HG03025 (cell line): ENCODE measurements at regions not wholly inside any gene's neighbourhood (a gene's known extent, or its start where the extent isn't known, plus 50 kb on each side); places are given as distances from the start of the nearest gene placed in this dataset.
A peak's percentile ranks its signal among the peaks of the same experiment; 100 is the strongest.

Source experiments
- ATAC-seq: cut with Tn5 transposase; IDR thresholded peaks from one replicate; pipeline ENCODE4 v1.9.1; 2021; ENCODE audit warnings: mild to moderate bottlenecking, moderate library complexity; ENCODE audit not compliant: unreplicated experiment, low FRiP score

DNA sequence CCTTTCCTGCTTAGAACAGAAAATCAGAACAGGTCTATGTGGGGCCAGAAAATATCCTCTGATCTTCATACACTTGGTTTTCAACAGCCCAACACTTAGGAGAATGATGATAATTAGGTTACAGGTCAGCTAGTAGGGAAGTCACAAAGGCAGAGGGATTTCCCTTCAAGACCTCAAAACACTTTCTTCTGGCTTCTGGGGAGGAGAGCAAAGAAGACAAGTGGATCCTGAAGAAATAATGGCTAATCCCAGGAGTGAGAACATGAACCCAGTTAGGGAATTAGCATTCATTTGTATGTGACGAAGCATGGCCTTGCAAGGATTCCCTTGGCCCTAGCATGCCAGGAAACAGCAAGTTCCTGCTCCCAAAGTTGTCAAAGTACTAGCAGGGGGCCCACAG lies 223.3 kb downstream of the BCAT1 start:
- ATAC-seq: no peak

DNA sequence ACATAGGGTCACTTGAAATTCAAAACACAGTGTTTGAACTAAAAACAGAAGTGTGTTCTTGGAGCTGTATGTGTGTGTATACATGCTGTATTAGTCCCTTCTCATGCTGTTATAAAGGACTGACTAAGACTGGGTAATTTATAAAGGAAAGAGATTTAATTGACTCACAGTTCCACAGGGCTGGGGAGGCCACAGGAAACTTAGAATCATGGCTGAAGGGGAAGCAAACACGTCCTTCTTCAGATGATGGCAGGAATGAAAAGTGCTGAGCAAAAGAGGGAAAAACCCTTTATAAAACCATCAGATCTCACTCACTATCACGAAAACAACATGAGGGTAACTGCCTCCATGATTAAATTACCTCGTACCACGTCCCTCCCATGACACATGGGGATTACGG lies 224.1 kb downstream of the BCAT1 start:
- ATAC-seq: no peak

DNA sequence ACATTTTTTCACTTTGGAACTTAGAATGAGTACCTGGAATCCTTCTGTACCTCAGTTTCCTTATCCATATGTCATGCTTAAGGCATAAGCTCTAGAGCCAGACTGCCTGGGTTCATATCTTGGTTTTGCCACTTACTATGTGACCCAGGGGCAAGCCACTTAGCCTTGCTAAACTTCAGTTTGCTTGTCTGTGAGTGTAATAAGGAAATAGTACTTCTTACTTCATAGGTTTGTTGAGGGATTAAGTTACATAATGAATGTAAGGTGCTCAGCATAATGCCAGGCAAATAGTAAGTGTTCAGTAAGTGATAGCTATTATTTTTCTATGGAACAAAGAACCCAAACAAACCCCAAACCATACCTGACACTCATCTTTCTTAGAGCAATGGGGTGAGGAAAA lies 225.1 kb downstream of the BCAT1 start:
- no peak for ATAC-seq

DNA sequence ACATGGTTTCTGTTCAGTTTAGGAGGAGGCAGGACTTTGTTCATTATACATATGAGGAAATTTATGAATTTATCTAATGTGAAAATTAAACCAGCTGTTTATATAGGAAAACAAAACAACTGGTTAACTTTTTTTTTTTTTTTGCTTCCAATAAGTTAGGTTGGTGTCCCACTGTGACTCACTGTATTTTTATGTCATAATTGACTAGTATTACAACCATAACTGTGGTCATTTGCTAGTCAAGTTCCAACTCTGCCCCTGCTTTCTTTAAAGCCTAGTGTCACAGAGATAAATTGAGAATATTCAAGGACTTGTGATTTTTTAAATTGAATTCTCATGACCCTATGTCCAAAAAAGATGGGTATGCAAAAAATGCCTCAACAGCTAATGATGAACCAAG lies 227.7 kb downstream of the BCAT1 start:
- no peak for ATAC-seq

DNA sequence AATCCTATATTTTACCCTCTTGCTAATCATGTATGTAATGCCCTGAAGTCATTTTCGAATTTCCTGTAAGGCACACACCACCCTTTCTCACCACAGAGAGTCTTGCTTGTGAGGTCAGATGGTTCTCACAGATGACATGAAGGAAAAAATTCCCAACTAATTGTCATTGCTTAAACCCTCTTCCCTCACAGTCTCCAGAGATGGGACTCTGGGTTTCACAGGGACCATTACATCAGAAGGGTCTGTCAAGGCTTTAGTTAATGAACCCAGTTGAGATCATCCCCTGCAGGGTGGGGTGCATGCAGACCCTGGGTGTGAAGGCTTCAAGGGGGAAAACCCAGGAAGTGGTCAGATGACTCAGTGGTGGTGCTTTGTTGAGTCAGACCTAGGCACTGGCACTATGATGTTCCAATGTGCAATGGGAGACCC lies 229.6 kb downstream of the BCAT1 start:
- ATAC-seq: peak; percentile 68

DNA sequence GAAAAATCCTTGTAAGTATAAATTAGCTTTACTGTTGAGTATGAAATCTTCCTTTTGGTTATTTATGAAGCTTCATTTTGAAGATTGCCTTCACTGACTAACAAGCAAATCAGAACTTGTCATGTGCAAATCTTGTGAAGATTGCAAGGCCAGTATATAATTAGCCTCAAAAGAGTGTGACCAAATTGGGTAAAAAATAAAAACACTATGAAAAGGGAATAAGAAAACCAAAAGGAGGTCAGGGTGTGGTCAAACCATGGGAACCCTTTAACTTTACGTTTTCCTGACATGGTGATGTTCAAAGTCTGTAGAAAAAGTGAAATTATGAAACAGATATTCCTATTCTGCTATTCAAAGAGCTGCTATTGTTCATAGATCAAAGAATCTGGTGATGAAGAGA lies 230.3 kb downstream of the BCAT1 start:
- ATAC-seq: no peak

DNA sequence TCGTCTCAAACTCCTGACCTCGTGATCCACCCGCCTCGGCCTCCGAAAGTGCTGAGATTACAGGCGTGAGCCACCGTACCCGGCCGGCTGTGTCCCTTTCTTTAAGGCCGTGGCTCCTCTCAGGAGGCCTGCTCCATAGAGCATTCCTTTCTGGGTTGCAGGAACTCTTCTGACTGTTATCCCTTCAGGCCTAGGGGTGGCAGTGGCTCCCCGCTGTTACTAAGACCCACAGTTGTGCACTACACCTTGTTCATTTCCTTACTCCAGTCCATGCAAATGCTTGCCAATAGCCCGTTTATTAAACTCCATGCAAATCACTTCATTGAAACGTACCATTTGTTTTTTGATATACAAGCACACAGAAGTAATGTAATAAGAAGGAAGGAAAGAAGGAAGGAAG lies 234.7 kb downstream of the BCAT1 start:
- no peak for ATAC-seq

DNA sequence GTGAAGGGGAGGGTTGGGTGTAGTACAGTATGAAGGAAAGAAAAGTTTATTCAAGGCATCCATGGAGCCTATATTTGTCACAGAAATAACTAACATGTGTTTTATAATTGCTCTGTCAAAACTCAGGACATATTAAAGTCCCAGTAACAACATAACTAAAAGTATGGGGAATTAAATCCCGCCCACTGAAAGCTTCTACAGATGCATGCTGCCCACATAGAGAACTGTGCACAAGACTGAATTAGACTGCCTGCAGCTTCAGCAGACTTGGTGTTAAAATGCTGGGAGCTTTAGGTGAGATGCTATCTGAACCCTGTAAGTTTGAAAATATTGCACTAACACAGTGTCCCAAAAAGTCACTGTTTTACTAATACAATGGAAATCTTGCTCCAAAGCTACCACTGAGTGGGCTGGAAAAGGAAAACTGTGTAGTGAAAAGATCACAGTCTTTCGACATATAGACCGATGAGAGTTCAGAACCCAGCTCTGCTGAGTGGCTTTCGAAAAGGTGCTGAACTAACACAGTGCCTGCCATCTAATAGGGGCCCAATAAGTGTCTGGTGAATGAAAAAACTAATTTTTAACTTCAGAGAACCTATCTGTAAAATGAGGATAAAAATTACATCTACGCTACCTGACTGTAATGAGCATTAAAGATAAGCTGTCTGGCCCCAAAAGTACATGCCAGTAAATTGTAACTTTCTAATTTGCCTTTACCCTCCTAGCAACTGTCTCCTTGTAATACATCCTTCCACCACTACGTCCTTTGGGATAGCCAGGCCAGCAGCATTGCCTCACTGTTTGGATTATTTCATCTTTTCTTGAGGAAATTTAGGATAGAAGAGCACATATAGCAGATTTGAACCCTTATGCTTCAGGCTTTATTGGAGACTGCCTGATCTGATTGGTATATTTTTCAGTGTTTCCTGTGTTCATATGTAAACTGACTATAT lies 237.6 kb downstream of the BCAT1 start:
- ATAC-seq: no peak

DNA sequence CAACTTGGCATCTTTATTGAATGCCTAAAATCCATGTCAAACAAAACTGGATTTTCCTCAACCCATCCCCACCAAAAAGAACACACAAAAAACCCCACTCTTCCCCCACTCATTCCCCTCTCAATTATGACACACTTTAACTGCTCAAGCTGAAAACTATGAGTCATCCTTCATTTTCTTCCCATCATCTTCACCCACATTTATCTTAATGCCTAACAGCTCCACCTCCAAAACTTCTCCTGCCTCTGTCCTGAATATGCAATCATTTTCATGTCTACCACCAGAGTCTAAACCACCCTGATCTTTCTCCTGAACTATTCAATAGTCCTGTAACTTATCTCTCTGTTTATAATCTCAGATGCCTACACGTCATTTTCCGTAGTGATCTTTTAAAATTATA lies 239.7 kb downstream of the BCAT1 start:
- ATAC-seq: no peak

DNA sequence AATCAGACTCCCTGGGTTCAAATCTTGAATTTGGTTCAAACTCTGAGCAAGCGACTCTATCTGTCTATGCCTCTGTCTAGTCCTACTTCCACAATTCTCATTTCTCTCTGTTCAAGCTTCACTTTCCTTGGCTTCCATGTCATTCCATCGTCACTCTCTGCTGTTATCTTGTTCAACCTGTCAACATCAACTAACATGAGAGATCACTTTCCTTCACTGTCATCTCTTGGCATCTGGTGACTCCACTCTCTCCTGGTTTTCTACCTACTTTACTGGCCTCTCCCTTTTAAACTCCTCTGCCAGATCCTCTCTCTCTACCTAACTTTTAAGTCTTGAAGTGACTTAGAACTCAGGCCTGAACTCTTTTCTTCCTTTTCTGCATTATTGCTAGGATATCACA lies 240.2 kb downstream of the BCAT1 start:
- no peak for ATAC-seq

DNA sequence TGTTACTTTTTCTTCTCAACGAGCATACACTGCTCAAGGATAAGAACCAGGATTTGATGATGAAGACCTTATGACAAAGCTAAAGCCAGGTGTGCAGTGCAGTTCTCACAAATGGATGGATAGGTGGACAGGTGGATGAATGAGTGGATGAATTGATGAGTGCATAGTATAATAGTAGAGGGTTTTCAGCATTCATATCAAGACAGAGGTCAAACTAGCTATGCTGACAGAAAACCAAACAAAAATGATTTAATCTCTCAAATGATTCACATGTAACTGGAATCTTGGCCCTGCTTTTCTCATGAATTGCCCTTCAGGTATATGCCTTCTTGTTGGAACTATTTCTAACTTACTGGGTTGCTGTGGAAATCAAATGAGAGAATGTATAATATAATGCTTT lies 240.9 kb downstream of the BCAT1 start:
- ATAC-seq: no peak

DNA sequence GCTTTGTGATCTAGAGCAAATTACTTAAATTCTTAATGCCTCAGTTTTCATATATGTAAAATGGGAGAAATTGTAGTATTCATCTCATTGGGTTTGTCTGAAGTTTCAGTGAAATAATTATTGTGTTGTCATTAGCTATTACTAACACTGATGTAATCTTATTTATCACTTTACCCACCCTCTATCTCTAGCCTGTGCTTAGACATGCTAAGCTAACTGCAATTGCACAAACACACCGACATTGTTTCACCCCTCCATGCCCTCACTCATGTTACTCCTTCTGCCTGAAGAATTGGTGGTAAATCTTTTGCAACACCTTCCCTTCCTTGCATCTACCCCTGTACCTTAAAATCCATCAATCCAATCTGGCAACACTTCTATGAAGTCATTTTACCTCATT lies 241.6 kb downstream of the BCAT1 start:
- ATAC-seq: no peak

DNA sequence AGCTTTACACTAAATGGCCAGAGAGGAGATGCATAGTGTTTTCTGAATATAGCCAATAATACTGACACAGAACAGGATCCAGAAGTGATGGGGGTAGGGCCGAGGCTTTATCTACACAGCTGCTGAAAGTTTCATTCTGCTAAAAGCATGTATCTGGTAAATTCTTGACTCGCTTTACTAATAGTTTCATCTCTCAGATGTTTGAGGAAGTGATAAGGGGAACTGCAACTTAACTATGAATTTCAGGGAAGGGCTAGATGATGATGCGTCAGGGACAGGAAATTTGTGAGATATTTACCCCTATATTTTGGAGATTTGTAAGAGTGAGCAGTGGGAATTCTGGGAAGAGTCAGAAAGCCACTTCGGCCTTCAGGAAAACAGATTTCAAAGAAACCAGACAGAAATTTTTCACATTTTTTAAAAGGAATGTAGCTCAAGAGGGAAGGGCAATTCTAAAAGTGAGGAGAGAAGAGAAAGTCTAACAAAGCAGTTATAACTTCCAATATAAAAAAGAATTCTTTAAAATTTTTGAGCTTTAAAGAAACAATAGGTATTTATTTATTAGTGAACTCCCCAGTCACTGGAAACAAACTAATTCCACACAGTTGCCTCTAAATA lies 243.1 kb downstream of the BCAT1 start:
- peak; percentile 99 for ATAC-seq

DNA sequence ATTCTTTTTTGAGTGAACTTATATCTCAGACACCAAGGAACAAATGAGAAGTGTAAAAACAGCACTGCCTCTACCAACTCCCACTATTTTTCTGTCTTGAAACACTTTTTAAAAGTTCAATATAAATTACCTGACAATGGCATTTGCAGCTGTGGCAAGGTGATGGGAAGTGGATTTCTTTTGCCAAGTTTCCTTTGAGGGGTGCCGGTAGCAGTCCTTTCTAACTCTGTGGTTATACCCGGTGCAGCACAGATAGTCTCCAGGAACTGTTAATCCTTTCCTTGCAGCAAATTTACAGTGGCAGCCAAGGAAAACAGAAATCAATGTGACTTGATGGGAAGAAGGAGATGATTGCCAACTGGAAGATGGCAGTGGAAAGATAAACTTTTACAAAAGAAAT lies 243.7 kb downstream of the BCAT1 start:
- no peak for ATAC-seq

DNA sequence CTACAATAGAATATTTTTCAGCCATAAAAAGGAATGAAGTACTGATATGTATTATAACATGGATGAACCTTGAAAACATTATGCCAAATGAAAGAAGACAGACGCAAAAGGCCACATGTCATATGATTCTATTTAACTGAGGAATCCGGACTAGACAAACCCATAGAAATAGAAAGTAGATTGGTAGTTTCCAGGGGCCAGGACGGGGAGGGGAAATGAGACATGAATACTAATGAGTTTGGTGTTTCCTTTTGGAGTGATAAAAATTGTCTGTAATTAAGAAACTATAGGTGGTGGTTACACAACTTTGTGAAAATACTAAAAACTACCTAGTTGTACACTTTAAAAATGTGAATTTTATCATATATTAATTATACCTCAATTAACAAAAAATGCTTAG lies 247.6 kb downstream of the BCAT1 start:
- ATAC-seq: no peak

DNA sequence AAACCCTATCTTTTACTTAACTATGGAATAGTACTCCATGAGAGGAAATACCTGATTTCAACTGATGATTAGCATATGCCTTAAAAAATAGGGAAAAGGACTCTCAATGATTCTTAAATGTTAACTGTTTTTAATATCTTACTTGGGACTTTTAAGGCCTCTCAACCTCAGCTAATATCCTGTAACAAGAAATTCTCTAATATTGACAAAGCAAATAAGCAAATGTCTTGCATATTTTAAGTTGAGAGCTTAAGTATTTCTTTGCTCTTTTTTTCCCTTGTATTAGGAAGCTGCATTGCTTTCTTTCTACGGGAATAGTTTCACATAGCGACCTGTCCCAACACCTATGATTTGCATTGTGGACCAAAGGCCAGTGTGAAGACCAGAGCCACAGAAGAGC lies 249.9 kb downstream of the BCAT1 start:
- no peak for ATAC-seq

DNA sequence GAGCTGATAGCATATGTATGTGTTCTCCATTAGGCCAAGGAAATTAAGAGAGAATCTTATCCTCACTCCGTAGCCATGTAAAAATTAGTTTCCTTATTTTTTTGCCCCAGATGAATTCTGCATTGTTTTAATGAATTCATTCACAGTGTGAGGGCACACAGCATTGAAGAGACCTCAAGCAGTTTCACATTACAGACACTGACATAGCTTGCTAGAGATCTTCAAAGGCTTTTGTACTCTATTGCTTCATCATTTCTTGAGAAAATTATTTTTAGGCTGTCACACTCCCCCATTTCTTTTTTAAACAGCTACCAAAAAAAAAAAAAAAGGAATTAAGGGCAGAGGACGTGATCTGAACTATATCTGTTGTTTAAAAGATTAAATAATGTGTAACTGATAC lies 251.1 kb downstream of the BCAT1 start:
- no peak for ATAC-seq

DNA sequence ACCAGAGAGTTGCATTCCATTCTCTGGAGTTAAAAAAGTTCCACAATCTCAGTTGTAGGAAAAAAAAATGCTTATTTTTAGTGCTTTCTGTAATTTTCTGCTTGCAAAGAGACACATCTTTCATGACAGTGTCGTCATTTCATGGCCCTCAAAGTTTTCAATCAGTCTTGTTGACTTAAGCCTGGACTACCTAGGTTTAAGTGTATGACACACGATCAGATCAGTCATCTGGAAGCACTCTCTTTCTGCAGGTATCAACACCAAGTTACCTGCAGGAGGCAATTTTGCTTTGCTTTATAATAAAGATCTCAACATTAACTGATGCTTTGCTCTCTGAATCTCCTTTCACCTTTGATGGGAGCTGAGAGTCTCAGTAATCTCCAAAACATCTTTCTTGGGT lies 251.6 kb downstream of the BCAT1 start:
- no peak for ATAC-seq

DNA sequence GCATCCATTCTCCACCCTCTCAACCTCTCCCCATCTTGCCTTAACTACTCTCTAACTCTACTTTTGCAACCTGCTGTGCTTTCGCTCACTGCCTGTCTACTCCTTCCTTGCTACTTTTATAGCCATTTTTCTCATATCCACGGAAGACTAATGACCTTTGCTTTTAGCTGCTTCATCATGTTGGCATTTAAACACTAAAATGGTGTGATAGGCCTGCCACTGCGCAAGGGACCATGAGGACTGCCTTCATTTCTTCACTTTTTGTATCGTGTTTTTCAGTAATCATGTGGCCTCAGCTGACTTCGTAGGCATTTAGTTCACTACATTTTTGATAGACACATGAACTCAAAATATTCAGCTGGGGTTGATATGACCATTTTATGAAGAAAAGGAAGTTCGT lies 252.1 kb downstream of the BCAT1 start:
- ATAC-seq: no peak

DNA sequence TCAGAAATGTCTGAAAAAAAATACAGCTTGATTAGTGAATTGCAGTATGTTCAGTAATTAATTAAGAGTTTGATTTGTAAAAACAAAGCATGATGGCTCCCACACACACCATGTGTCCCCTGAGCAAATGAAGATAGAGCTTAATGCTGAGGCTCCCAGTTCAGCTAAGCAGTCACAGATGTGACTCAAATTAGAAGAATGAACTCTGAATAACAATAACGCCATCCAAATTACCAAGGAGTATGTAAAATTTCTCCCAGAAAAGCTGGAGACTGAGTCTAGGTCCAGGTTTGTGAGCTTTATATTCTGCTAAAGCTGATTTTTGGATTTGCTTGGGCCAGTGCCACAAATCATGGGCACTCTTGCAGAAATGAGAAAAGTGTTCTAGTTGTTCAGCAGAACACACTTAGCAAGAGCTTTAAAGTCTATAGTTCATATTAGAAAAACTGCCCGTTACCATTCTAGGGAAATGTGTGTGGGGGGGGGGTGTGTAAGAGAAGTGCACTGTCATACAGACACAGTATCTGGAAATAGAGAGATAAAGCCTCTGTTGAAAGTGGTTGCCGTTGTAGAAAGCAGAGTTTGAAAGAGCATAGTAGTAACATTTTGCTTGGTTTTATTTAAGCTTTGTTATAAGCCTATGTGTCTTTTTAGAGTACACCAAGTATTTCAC lies 253.1 kb downstream of the BCAT1 start:
- ATAC-seq: no peak

DNA sequence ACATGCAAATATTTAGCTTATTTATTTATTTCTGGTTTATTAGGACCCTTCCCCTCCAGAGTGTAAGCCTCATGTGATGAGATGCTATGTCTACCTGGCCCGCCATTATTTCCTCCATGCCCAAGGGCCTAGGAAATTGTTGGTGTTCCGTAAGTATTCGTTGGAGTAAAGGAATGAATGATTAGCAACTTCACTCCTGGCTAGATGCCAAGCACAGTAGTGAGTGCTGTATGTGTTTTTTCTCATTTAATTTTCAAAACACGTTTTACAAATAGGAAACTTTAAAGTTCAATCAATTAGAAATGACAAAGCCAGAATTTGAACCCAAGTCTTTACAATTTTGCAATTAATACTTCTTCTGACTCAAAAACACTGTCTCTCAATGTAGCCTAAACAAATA lies 253.8 kb downstream of the BCAT1 start:
- ATAC-seq: no peak

DNA sequence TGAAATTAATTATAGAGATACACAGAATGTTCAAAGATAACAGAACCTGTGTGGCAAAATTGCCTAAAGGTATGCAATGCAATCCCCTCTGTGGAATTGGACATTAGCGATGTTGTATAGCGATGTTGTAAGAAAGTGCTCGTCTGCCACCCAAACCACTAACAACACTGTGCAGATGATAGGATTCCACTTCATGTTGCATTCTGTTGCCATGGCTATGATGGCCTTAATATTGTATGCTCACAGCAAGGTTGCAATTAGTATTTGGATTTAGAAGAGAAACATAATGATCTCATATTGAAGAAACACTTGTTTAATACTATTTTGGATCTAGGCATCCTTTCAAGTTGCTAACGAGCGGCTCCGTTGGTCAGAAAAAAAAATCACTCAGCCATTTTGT lies 260.3 kb downstream of the BCAT1 start:
- no peak for ATAC-seq
